ENCODE measurements at regions not wholly inside any gene's neighbourhood (a gene's known extent, or its start where the extent isn't known, plus 50 kb on each side); places are given as distances from the start of the nearest gene placed in this dataset.

DNA sequence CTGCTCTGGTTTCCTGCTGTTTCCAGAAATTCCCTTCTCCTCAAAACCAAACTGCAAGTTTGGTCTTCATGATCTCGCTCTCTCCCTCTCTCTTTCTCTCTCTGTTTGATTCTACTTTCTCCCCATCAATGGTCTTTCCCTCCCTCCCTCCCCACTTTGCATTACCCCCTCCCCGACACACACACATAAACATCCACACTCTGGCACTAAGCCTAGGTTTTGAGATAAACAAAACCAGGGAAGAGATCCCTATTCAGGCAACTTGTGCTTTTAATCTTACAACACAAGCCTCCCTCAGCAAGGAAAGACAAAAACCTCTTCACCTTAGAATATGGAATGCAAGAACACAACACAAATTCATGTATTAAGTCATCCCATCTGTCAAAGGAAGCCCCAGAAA is 73.5 kb upstream of the PTPRT start:
- TF ChIP-seq, protein P1, sequence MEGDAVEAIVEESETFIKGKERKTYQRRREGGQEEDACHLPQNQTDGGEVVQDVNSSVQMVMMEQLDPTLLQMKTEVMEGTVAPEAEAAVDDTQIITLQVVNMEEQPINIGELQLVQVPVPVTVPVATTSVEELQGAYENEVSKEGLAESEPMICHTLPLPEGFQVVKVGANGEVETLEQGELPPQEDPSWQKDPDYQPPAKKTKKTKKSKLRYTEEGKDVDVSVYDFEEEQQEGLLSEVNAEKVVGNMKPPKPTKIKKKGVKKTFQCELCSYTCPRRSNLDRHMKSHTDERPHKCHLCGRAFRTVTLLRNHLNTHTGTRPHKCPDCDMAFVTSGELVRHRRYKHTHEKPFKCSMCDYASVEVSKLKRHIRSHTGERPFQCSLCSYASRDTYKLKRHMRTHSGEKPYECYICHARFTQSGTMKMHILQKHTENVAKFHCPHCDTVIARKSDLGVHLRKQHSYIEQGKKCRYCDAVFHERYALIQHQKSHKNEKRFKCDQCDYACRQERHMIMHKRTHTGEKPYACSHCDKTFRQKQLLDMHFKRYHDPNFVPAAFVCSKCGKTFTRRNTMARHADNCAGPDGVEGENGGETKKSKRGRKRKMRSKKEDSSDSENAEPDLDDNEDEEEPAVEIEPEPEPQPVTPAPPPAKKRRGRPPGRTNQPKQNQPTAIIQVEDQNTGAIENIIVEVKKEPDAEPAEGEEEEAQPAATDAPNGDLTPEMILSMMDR (IDR thresholded peaks at IDR 0.05; ENCODE audit: borderline replicate concordance, extremely low read depth, low read length, poor library complexity, severe bottlenecking): no peak
- no peak for TF ChIP-seq EZH2 (IDR thresholded peaks at IDR 0.05; ENCODE audit: borderline replicate concordance, low read depth, low read length, severe bottlenecking)
